HepG2 (cell line): ENCODE measurements at regions not wholly inside any gene's neighbourhood (a gene's known extent, or its start where the extent isn't known, plus 50 kb on each side); places are given as distances from the start of the nearest gene placed in this dataset.

Experiments
- ATAC-seq: fragments of 200-7000 bp; cut with Tn5 transposase; 3 replicates; pipeline ENCODE4 v1.9.1; 2020; ENCODE audit warnings: mild to moderate bottlenecking, moderate library complexity
- BruUV-seq: library from RNA; stranded (reverse); fragments of 400-500 nt; replicated peaks from 2 replicates; lab custom pipeline; 2021; lab: Mats Ljungman, UMichigan
- CTCF ChIA-PET: fragments of 300-600 bp; formaldehyde crosslinking; extraction: SDS; loops from one replicate; lab custom pipeline; 2021; ENCODE audit warnings: low total read pairs, inconsistent platforms, low intra/inter-chr PET ratio; lab: Yijun Ruan, JAX
- POLR2A ChIA-PET: fragments of 350-600 bp; sonication (Branson Sonifier 250); formaldehyde crosslinking; loops from one replicate; lab custom pipeline; 2020; ENCODE audit warnings: antibody characterized with exemption, inconsistent platforms; lab: Yijun Ruan, JAX
- DNase-seq: peaks from one replicate; pipeline ENCODE4 v3.0.0-alpha.2; 2015; ENCODE audit warnings: low spot score
- FAIRE-seq: peaks from 3 replicates; lab custom pipeline; 2011; peaks lifted over from hg19 to GRCh38; lab: Jason Lieb, UNC
- H2AFZ ChIP-seq: one replicate; pipeline ENCODE4 v1.6.1; 2011; ENCODE audit warnings: low read length, inconsistent platforms
- H3K27ac ChIP-seq: fragments of 300-600 bp; 3 replicates; pipeline ENCODE4 v1.8.0; 2011; ENCODE audit warnings: mixed run types, mild to moderate bottlenecking, mixed read lengths, low read length, inconsistent platforms; ENCODE audit not compliant: insufficient read depth; ENCODE audit errors: extremely low read length
- H3K27me3 ChIP-seq, 2 experiments: fragments of 200-600 bp in 1 of 2; 2 replicates in 1 of 2; 3 replicates in 1 of 2; pipeline versions ENCODE4 v1.6.0 to v1.8.0; 2011; ENCODE audit warnings: low read length in 2 of 2, mild to moderate bottlenecking in 2 of 2, moderate library complexity in 2 of 2, inconsistent platforms in 1 of 2; ENCODE audit not compliant: insufficient read depth in 2 of 2, control insufficient read depth in 1 of 2
- H3K36me3 ChIP-seq, 2 experiments: fragments of 200-600 bp in 1 of 2; replicated peaks in 1 of 2; 2 replicates in 1 of 2; 3 replicates in 1 of 2; pipeline versions ENCODE4 v1.5.1 to v1.8.0; 2011; ENCODE audit warnings: low read length in 2 of 2, inconsistent platforms in 1 of 2; ENCODE audit not compliant: insufficient read depth in 2 of 2, control insufficient read depth in 1 of 2
- H3K4me1 ChIP-seq: 2 replicates; pipeline ENCODE4 v1.5.1; 2012; ENCODE audit warnings: low read length, inconsistent platforms; ENCODE audit not compliant: insufficient read depth
- H3K4me2 ChIP-seq: 2 replicates; pipeline ENCODE4 v1.6.0; 2011; ENCODE audit warnings: low read depth, low read length, inconsistent platforms
- H3K4me3 ChIP-seq, 3 experiments: fragments of 200-600 bp in 1 of 3; sonication (generic), shearing (Covaris generic) in 1 of 3; replicated peaks in 1 of 3; 2 replicates each; pipeline ENCODE4 v1.5.1; 2011 to 2016; ENCODE audit warnings: low read length in 3 of 3, inconsistent platforms in 2 of 3, low read depth in 2 of 3, mild to moderate bottlenecking in 2 of 3, control low read depth in 1 of 3, mixed read lengths in 1 of 3; ENCODE audit not compliant: insufficient read depth in 1 of 3
- H3K79me2 ChIP-seq: one replicate; pipeline ENCODE4 v1.6.1; 2011; ENCODE audit warnings: low read length, inconsistent platforms; ENCODE audit not compliant: insufficient read depth
- H3K9ac ChIP-seq: 2 replicates; pipeline ENCODE4 v1.6.0; 2011; ENCODE audit warnings: mild to moderate bottlenecking, low read depth, low read length, inconsistent platforms; ENCODE audit not compliant: insufficient read depth
- H3K9me3 ChIP-seq: 2 replicates; pipeline ENCODE4 v1.5.1; 2012; ENCODE audit warnings: mild to moderate bottlenecking, low read length
- H4K20me1 ChIP-seq: 2 replicates; pipeline ENCODE4 v1.6.0; 2011; ENCODE audit warnings: inconsistent platforms, mild to moderate bottlenecking, low read length, moderate library complexity; ENCODE audit not compliant: insufficient read depth
- AKAP8 ChIP-seq: sonication (generic); formaldehyde crosslinking; IDR thresholded peaks from 2 replicates; pipeline ENCODE4 v1.5.1; 2020; ENCODE audit warnings: mild to moderate bottlenecking, missing genetic modification reagents
- CHD4 ChIP-seq: fragments of 200-600 bp; sonication (generic); IDR thresholded peaks from 2 replicates; pipeline ENCODE4 v1.7.0; 2017; ENCODE audit warnings: mild to moderate bottlenecking, low read length, borderline replicate concordance
- CTCF ChIP-seq: sonication (generic); formaldehyde crosslinking; IDR thresholded peaks from 2 replicates; pipeline ENCODE4 v1.5.0; 2020; ENCODE audit warnings: mild to moderate bottlenecking, missing genetic modification reagents, moderate library complexity
- E2F1 ChIP-seq: sonication (generic); formaldehyde crosslinking; IDR thresholded peaks from 2 replicates; pipeline ENCODE4 v1.5.0; 2020; ENCODE audit warnings: missing genetic modification reagents
- FOXA1 ChIP-seq, 2 experiments: fragments of 450-650 bp in 1 of 2; sonication (generic) in 1 of 2; formaldehyde crosslinking in 1 of 2; IDR thresholded peaks; 2 replicates each; pipeline versions ENCODE4 v1.4.0 to v1.6.1; 2016 to 2020; ENCODE audit warnings: missing genetic modification reagents in 1 of 2
- HNRNPL ChIP-seq: fragments of 200-400 bp; formaldehyde crosslinking; IDR thresholded peaks from 2 replicates; pipeline ENCODE4 v1.6.1; 2017; ENCODE audit warnings: mild to moderate bottlenecking, low read depth, low read length
- REST ChIP-seq, 2 experiments: IDR thresholded peaks; 2 replicates each; pipeline ENCODE4 v1.6.1; 2011 to 2012; ENCODE audit warnings: low read length in 2 of 2, borderline replicate concordance in 1 of 2, low read depth in 1 of 2, mild to moderate bottlenecking in 1 of 2, moderate library complexity in 1 of 2
- STAG1 ChIP-seq: sonication (generic); formaldehyde crosslinking; IDR thresholded peaks from 2 replicates; pipeline ENCODE4 v1.4.0; 2020; ENCODE audit warnings: missing genetic modification reagents
- THRA ChIP-seq: sonication (generic); formaldehyde crosslinking; IDR thresholded peaks from 2 replicates; pipeline ENCODE4 v1.4.0; 2020; ENCODE audit warnings: missing genetic modification reagents, borderline replicate concordance
- ZFP90 ChIP-seq: sonication (generic); formaldehyde crosslinking; IDR thresholded peaks from 2 replicates; pipeline ENCODE4 v1.8.0; 2022; ENCODE audit warnings: missing genetic modification reagents, mild to moderate bottlenecking, inconsistent platforms, borderline replicate concordance
- ZNF143 ChIP-seq: sonication (generic); formaldehyde crosslinking; IDR thresholded peaks from 2 replicates; pipeline ENCODE4 v1.4.0; 2020; ENCODE audit warnings: missing genetic modification reagents
- ZNF558 ChIP-seq: sonication (generic); formaldehyde crosslinking; IDR thresholded peaks from 2 replicates; pipeline ENCODE4 v1.9.0; 2022; ENCODE audit warnings: mild to moderate bottlenecking, missing genetic modification reagents, borderline replicate concordance
- WGBS: methylation state at CpG from one replicate; pipeline ENCODE4 v1.1.6; 2017; ENCODE audit warnings: low lambda C conversion rate; 5-methylcytosine and 5-hydroxymethylcytosine counted together
- in situ Hi-C: cut with HindIII; loops from 2 replicates; pipeline ENCODE4 v1.10.0; 2017; ENCODE audit warnings: low pct_unique_long_range_greater_than_20kb; ENCODE audit not compliant: extremely low pct_ligation_motif_present
- intact Hi-C: fragments of 100-400 bp; cut with micrococcal nuclease; formaldehyde crosslinking; loops from one replicate; pipeline ENCODE4 v1.10.0; 2022; ENCODE audit not compliant: unreplicated experiment

- no peaks in the 10 kb centered on the region for H4K20me1 ChIP-seq
- POLR2A ChIA-PET = no interaction called here
- H3K27me3 ChIP-seq = peaks cover 2 to 4% of the 10 kb centered on the region in 2 experiments; a peak in 1 of 5 replicates
- no peak overlapping the region for H3K4me3 ChIP-seq
- CTCF ChIA-PET = no interaction called here
- H3K9ac ChIP-seq = no peak overlapping the region
- FAIRE-seq (no peak), DNase-seq (no peak), ATAC-seq (peak; percentile 44)
- no peak overlapping the region for H3K27ac ChIP-seq
- intact Hi-C loops = no loop called here
- BruUV-seq = no TSS peak
- in situ Hi-C loops = no loop called here
- no peak overlapping the region for H2AFZ ChIP-seq
- TF ChIP-seq ZNF558 (CRISPR knock-in tag) = no peak
- TF ChIP-seq AKAP8 (CRISPR knock-in tag) = no peak
- TF ChIP-seq E2F1 (CRISPR knock-in tag) = no peak
- peak; percentile 37; the same call in 1 of the 2 replicates for TF ChIP-seq STAG1 (CRISPR knock-in tag)
- TF ChIP-seq HNRNPL = no peak
- no peak for TF ChIP-seq FOXA1 (IDR thresholded peaks at IDR 0.05)
- TF ChIP-seq FOXA1 (CRISPR knock-in tag; IDR thresholded peaks at IDR 0.05) = no peak
- TF ChIP-seq THRA = no peak
- no peak for TF ChIP-seq CHD4
- no peak for TF ChIP-seq REST (IDR thresholded peaks at IDR 0.05; ENCODE audit: borderline replicate concordance in 1 of 2, low read depth in 1 of 2, low read length in 2 of 2)
- TF ChIP-seq CTCF (CRISPR knock-in tag) = peak; percentile 30; the same call in 1 of the 2 replicates
- no peak for TF ChIP-seq ZFP90 (CRISPR knock-in tag)
- no peak for TF ChIP-seq ZNF143 (CRISPR knock-in tag)
- no peaks in the 10 kb centered on the region for H3K79me2 ChIP-seq
- no peaks in the 10 kb centered on the region for H3K4me1 ChIP-seq
- no peak overlapping the region for H3K4me2 ChIP-seq
- no peaks in the 10 kb centered on the region for H3K9me3 ChIP-seq
- 38% methylated on average over 21 of the region's 21 CpGs for WGBS
- no peaks in the 10 kb centered on the region for H3K36me3 ChIP-seq
Measured at GRCh38 chr16:86316967-86317812, 193.1 kb upstream of the FOXF1 start.
